IMR-90 (cell line): ENCODE measurements at regions not wholly inside any gene's neighbourhood (a gene's known extent, or its start where the extent isn't known, plus 50 kb on each side); places are given as distances from the start of the nearest gene placed in this dataset.

Experiments used
- ATAC-seq: fragments of 200-7000 bp; cut with Tn5 transposase; 2 replicates; pipeline ENCODE4 v1.9.1; 2020; ENCODE audit warnings: low read depth, mild to moderate bottlenecking, moderate library complexity
- BruUV-seq: library from RNA; stranded (reverse); fragments of 400-500 nt; replicated peaks from 2 replicates; lab custom pipeline; 2021; lab: Mats Ljungman, UMichigan
- CTCF ChIA-PET: fragments of 300-600 bp; formaldehyde crosslinking; extraction: SDS; loops from one replicate; lab custom pipeline; 2021; ENCODE audit warnings: antibody characterized with exemption; lab: Yijun Ruan, JAX
- POLR2A ChIA-PET: fragments of 300-600 bp; sonication (Branson Sonifier 250); formaldehyde crosslinking; loops from one replicate; lab custom pipeline; 2022; ENCODE audit warnings: antibody characterized with exemption; ENCODE audit not compliant: unreplicated experiment; lab: Charles Lee
- DNase-seq: peaks from one replicate; pipeline ENCODE4 v3.0.0; 2013
- H2AFZ ChIP-seq: replicated peaks from 2 replicates; pipeline ENCODE3; 2013; ENCODE audit warnings: low read length, mild to moderate bottlenecking; ENCODE audit not compliant: poor library complexity
- H2AK5ac ChIP-seq: 2 replicates; pipeline ENCODE4 v1.6.1; 2013; ENCODE audit warnings: low read depth, low read length, inconsistent platforms
- H2AK9ac ChIP-seq: replicated peaks from 2 replicates; pipeline ENCODE3; 2013; ENCODE audit warnings: mild to moderate bottlenecking, low read depth, low read length, moderate library complexity; ENCODE audit not compliant: poor library complexity
- H2BK120ac ChIP-seq: 2 replicates; pipeline ENCODE4 v1.6.1; 2013; ENCODE audit warnings: low read depth, low read length, inconsistent platforms
- H2BK15ac ChIP-seq: 3 replicates; pipeline ENCODE4 v1.6.1; 2013; ENCODE audit warnings: low read depth, low read length, inconsistent platforms
- H2BK20ac ChIP-seq: 2 replicates; pipeline ENCODE4 v1.6.1; 2013; ENCODE audit warnings: low read depth, mild to moderate bottlenecking, inconsistent platforms, low read length, moderate library complexity
- H2BK5ac ChIP-seq: 2 replicates; pipeline ENCODE4 v1.6.1; 2013; ENCODE audit warnings: mild to moderate bottlenecking, low read depth, low read length, inconsistent platforms; ENCODE audit not compliant: poor library complexity, severe bottlenecking
- H3K14ac ChIP-seq: replicated peaks from 2 replicates; pipeline ENCODE4 v1.6.1; 2013; ENCODE audit warnings: low read depth, low read length, inconsistent platforms
- H3K18ac ChIP-seq: 2 replicates; pipeline ENCODE4 v1.6.1; 2013; ENCODE audit warnings: low read depth, low read length, control low read depth
- H3K23ac ChIP-seq: 2 replicates; pipeline ENCODE4 v1.6.1; 2013; ENCODE audit warnings: low read depth, low read length, inconsistent platforms
- H3K27ac ChIP-seq: 2 replicates; pipeline ENCODE4 v1.5.1; 2013; ENCODE audit warnings: mild to moderate bottlenecking, control low read depth, low read length; ENCODE audit not compliant: insufficient read depth
- H3K27me3 ChIP-seq: 2 replicates; pipeline ENCODE4 v1.6.1; 2013; ENCODE audit warnings: low read length; ENCODE audit not compliant: control insufficient read depth, insufficient read depth
- H3K36me3 ChIP-seq: 2 replicates; pipeline ENCODE4 v1.6.1; 2013; ENCODE audit warnings: low read length, mixed read lengths; ENCODE audit not compliant: control insufficient read depth, insufficient read depth
- H3K4ac ChIP-seq: 2 replicates; pipeline ENCODE4 v1.6.1; 2013; ENCODE audit warnings: low read depth, low read length, inconsistent platforms
- H3K4me1 ChIP-seq: 2 replicates; pipeline ENCODE4 v1.6.1; 2013; ENCODE audit warnings: low read length, mixed read lengths; ENCODE audit not compliant: control insufficient read depth, insufficient read depth
- H3K4me2 ChIP-seq: 2 replicates; pipeline ENCODE4 v1.6.1; 2013; ENCODE audit warnings: low read depth, mild to moderate bottlenecking, control low read depth, low read length, moderate library complexity
- H3K4me3 ChIP-seq: 2 replicates; pipeline ENCODE4 v1.5.1; 2013; ENCODE audit warnings: low read depth, mild to moderate bottlenecking, control low read depth, low read length, moderate library complexity; ENCODE audit not compliant: insufficient read depth
- H3K56ac ChIP-seq: 2 replicates; pipeline ENCODE4 v1.6.1; 2013; ENCODE audit warnings: low read length, inconsistent platforms; ENCODE audit not compliant: insufficient read depth; ENCODE audit errors: extremely low read depth
- H3K79me1 ChIP-seq, 2 experiments: 2 replicates each; pipeline ENCODE4 v1.6.1; 2013; ENCODE audit warnings: low read length in 2 of 2, inconsistent platforms in 1 of 2, low read depth in 1 of 2
- H3K9ac ChIP-seq: 2 replicates; pipeline ENCODE4 v1.6.1; 2013; ENCODE audit warnings: low read depth, low read length, control low read depth
- H3K9me1 ChIP-seq: 2 replicates; pipeline ENCODE4 v1.6.1; 2013; ENCODE audit warnings: low read length, inconsistent platforms; ENCODE audit not compliant: insufficient read depth
- H3K9me3 ChIP-seq: 2 replicates; pipeline ENCODE4 v1.6.1; 2013; ENCODE audit warnings: low read length; ENCODE audit not compliant: control insufficient read depth, insufficient read depth
- H4K20me1 ChIP-seq: 2 replicates; pipeline ENCODE4 v1.6.1; 2013; ENCODE audit warnings: low read length, inconsistent platforms; ENCODE audit not compliant: insufficient read depth
- H4K5ac ChIP-seq: 2 replicates; pipeline ENCODE4 v1.6.1; 2013; ENCODE audit warnings: mild to moderate bottlenecking, low read depth, low read length, control low read depth
- H4K8ac ChIP-seq, 2 experiments: 2 replicates each; pipeline ENCODE4 v1.6.1; 2013; ENCODE audit warnings: low read depth in 2 of 2, low read length in 2 of 2, control low read depth in 1 of 2, inconsistent platforms in 1 of 2
- H4K91ac ChIP-seq: 2 replicates; pipeline ENCODE4 v1.6.1; 2013; ENCODE audit warnings: low read depth, low read length, inconsistent platforms; ENCODE audit not compliant: insufficient read depth
- BHLHE40 ChIP-seq: fragments of 150-350 bp; IDR thresholded peaks from 2 replicates; pipeline ENCODE4 v1.6.1; 2016; ENCODE audit warnings: mild to moderate bottlenecking, low read depth, low read length
- NFE2L2 ChIP-seq: fragments of 150-350 bp; IDR thresholded peaks from 2 replicates; pipeline ENCODE4 v1.6.1; 2016; ENCODE audit warnings: low read depth, mild to moderate bottlenecking, low read length
- POLR2A ChIP-seq: IDR thresholded peaks from 2 replicates; pipeline ENCODE4 v1.6.1; 2012; ENCODE audit warnings: mild to moderate bottlenecking, low read depth, low read length
- RAD21 ChIP-seq: IDR thresholded peaks from 2 replicates; pipeline ENCODE4 v1.6.1; 2012; ENCODE audit warnings: low read length, improper control_type of control experiment
- RCOR1 ChIP-seq: IDR thresholded peaks from 2 replicates; pipeline ENCODE4 v1.6.1; 2012; ENCODE audit warnings: mild to moderate bottlenecking, low read length, improper control_type of control experiment; ENCODE audit not compliant: insufficient replicate concordance
- RFX5 ChIP-seq: IDR thresholded peaks from 2 replicates; pipeline ENCODE4 v1.8.0; 2012; ENCODE audit warnings: low read depth, mild to moderate bottlenecking, low read length, moderate library complexity
- USF2 ChIP-seq: fragments of 150-350 bp; IDR thresholded peaks from 2 replicates; pipeline ENCODE4 v1.6.1; 2017; ENCODE audit warnings: mild to moderate bottlenecking, antibody characterized with exemption, low read length, low read depth
- WGBS, 2 experiments: methylation state at CpG; one replicate each; pipeline versions ENCODE4 v1.1.5 to v1.1.7; 2013; ENCODE audit warnings: missing lambda C conversion rate in 2 of 2; ENCODE audit not compliant: insufficient read length in 1 of 2; ENCODE audit errors: extremely low coverage in 2 of 2; 5-methylcytosine and 5-hydroxymethylcytosine counted together
- dilution Hi-C: fragments of 300-500 bp; cut with HindIII; formaldehyde crosslinking; loops from one replicate; pipeline ENCODE4 v1.14.3; 2018; ENCODE audit warnings: low sequenced_read_pairs; ENCODE audit not compliant: unreplicated experiment
- in situ Hi-C: fragments of 300-500 bp; cut with MboI; formaldehyde crosslinking; loops from 3 replicates; pipeline ENCODE4 v1.14.3; 2019; ENCODE audit warnings: low sequenced_read_pairs, inconsistent platforms, mixed read lengths
- intact Hi-C: fragments of 100-400 bp; cut with micrococcal nuclease; formaldehyde crosslinking; loops from 2 replicates; pipeline ENCODE4 v1.10.0; 2022
- TF ChIP-seq, protein P1 (sequence below): fragments of 150-350 bp; IDR thresholded peaks from 2 replicates; pipeline ENCODE4 v1.6.1; 2016; ENCODE audit warnings: low read depth, mild to moderate bottlenecking, low read length, moderate library complexity, borderline replicate concordance

DNA sequence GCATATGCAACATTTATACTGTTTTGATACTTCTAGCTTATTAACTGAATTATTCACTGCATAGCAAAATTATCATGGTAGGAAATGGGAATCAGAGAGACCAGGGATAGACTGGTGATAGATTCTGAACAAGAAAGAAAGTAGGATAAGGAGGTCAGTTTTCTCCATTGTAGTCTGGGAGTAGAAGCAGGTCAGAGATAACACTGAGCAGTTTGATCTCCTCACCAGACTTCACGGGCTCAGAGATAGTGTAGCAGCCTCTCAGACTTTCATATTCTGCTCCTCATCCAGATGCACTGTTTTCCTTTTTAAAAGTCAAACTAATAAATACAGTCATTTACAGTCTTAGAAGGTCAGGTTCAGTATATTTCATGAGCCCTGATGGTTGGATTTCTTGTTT lies 56.0 kb upstream of the MYO16 start:
- Histone ChIP-seq H3K9me3 (no peaks in the 10 kb centered on the region; the same call in 1 of the 2 replicates), H4K20me1 (no peaks in the 10 kb centered on the region), H4K8ac (no peak overlapping the region), H4K91ac (no peak overlapping the region), H3K56ac (no peak overlapping the region), H3K4me1 (no peaks in the 10 kb centered on the region), H3K4me3 (no peak overlapping the region), H3K9ac (no peak overlapping the region), H2BK15ac (no peak overlapping the region), H2BK20ac (no peak overlapping the region), H3K9me1 (no peaks in the 10 kb centered on the region), H3K79me1 (no peaks in the 10 kb centered on the region), H2AK5ac (no peak overlapping the region), H3K4ac (no peak overlapping the region), H3K36me3 (no peaks in the 10 kb centered on the region), H2BK5ac (no peak overlapping the region), H3K27ac (no peak overlapping the region), H3K18ac (no peak overlapping the region), H3K4me2 (no peak overlapping the region), H3K14ac (no peak overlapping the region), H3K23ac (no peak overlapping the region), H4K5ac (no peak overlapping the region), H3K27me3 (peaks cover 2% of the 10 kb centered on the region), H2AFZ (no peak overlapping the region), H2AK9ac (no peak overlapping the region), H2BK120ac (no peak overlapping the region)
- in situ Hi-C loops: no loop called here
- DNase-seq (no peak), ATAC-seq (no peak)
- ChIA-PET POLR2A (no interaction called here), CTCF (no interaction called here)
- TF ChIP-seq RFX5 (no peak), RAD21 (no peak), USF2 (no peak), NFE2L2 (no peak), RCOR1 (no peak), BHLHE40 (no peak), POLR2A (no peak)
- TF ChIP-seq, protein P1, sequence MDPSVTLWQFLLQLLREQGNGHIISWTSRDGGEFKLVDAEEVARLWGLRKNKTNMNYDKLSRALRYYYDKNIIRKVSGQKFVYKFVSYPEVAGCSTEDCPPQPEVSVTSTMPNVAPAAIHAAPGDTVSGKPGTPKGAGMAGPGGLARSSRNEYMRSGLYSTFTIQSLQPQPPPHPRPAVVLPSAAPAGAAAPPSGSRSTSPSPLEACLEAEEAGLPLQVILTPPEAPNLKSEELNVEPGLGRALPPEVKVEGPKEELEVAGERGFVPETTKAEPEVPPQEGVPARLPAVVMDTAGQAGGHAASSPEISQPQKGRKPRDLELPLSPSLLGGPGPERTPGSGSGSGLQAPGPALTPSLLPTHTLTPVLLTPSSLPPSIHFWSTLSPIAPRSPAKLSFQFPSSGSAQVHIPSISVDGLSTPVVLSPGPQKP: no peak
- BruUV-seq: no TSS peak
- WGBS, 2 experiments: no CpG with 5 or more reads among the region's 1 CpG
- intact Hi-C loops: no loop called here
- dilution Hi-C loops: no loop called here
